NCI-H774 (cell line): ENCODE measurements at regions not wholly inside any gene's neighbourhood (a gene's known extent, or its start where the extent isn't known, plus 50 kb on each side); places are given as distances from the start of the nearest gene placed in this dataset.
"Not testable (repeated sequence)": the region's sequence is repeated elsewhere in the genome, so short reads cannot be mapped to it uniquely, and the experiment has no call there.

Experiments
- DNase-seq: peaks from one replicate; lab custom pipeline; 2025; lab: John Stamatoyannopoulos, UW

- DNase-seq, result no peak
These were observed 486.0 kb upstream of the ADAMTS9 start for GRCh38 chr3:65173841-65174240.

GRCh38 chr3:65172209-65172608 is 484.4 kb upstream of the ADAMTS9 start:
- no peak for DNase-seq

GRCh38 chr3:65170390-65171042 is 482.7 kb upstream of the ADAMTS9 start:
- no peak for DNase-seq

GRCh38 chr3:65169961-65170360 is 482.2 kb upstream of the ADAMTS9 start:
- no peak for DNase-seq

- no peak for DNase-seq
These were observed 480.7 kb upstream of the ADAMTS9 start for GRCh38 chr3:65168547-65168946.

GRCh38 chr3:65166531-65166930 is 478.7 kb upstream of the ADAMTS9 start:
- DNase-seq, result no peak

GRCh38 chr3:65158023-65158422 is 470.2 kb upstream of the ADAMTS9 start:
- no peak for DNase-seq

- no peak for DNase-seq
These were observed 466.2 kb upstream of the ADAMTS9 start for GRCh38 chr3:65153850-65154512.

GRCh38 chr3:65151666-65152065 is 463.9 kb upstream of the ADAMTS9 start:
- no peak for DNase-seq

- no peak for DNase-seq
These were observed 462.1 kb upstream of the ADAMTS9 start for GRCh38 chr3:65149877-65150276.

- no peak for DNase-seq
These were observed 460.9 kb upstream of the ADAMTS9 start for GRCh38 chr3:65148687-65149086.

- no peak for DNase-seq
These were observed 458.4 kb upstream of the ADAMTS9 start for GRCh38 chr3:65146179-65146578.

- DNase-seq, result no peak
These were observed 457.9 kb upstream of the ADAMTS9 start for GRCh38 chr3:65145680-65146079.

GRCh38 chr3:65144791-65145351 is 457.1 kb upstream of the ADAMTS9 start:
- DNase-seq, result no peak

- DNase-seq, result no peak
These were observed 454.7 kb upstream of the ADAMTS9 start for GRCh38 chr3:65142456-65142855.

GRCh38 chr3:65138556-65138955 is 450.8 kb upstream of the ADAMTS9 start:
- DNase-seq, result no peak

- DNase-seq, result not testable (repeated sequence)
These were observed 446.0 kb upstream of the ADAMTS9 start for GRCh38 chr3:65133752-65134151.

GRCh38 chr3:65130782-65131181 is 443.0 kb upstream of the ADAMTS9 start:
- DNase-seq, result no peak

- no peak for DNase-seq
These were observed 440.5 kb upstream of the ADAMTS9 start for GRCh38 chr3:65128346-65128745.

- no peak for DNase-seq
These were observed 439.0 kb upstream of the ADAMTS9 start for GRCh38 chr3:65126527-65127410.

GRCh38 chr3:65120156-65120555 is 432.4 kb upstream of the ADAMTS9 start:
- not testable (repeated sequence) for DNase-seq

GRCh38 chr3:65118912-65119499 is 431.2 kb upstream of the ADAMTS9 start:
- DNase-seq, result no peak
